IMR-90 (cell line): ENCODE measurements at regions not wholly inside any gene's neighbourhood (a gene's known extent, or its start where the extent isn't known, plus 50 kb on each side); places are given as distances from the start of the nearest gene placed in this dataset.

ENCODE experiments used
- ATAC-seq: fragments of 200-7000 bp; cut with Tn5 transposase; 2 replicates; pipeline ENCODE4 v1.9.1; 2020; ENCODE audit warnings: low read depth, mild to moderate bottlenecking, moderate library complexity
- BruUV-seq: library from RNA; stranded (reverse); fragments of 400-500 nt; replicated peaks from 2 replicates; lab custom pipeline; 2021; lab: Mats Ljungman, UMichigan
- CTCF ChIA-PET: fragments of 300-600 bp; formaldehyde crosslinking; extraction: SDS; loops from one replicate; lab custom pipeline; 2021; ENCODE audit warnings: antibody characterized with exemption; lab: Yijun Ruan, JAX
- POLR2A ChIA-PET: fragments of 300-600 bp; sonication (Branson Sonifier 250); formaldehyde crosslinking; loops from one replicate; lab custom pipeline; 2022; ENCODE audit warnings: antibody characterized with exemption; ENCODE audit not compliant: unreplicated experiment; lab: Charles Lee
- DNase-seq: peaks from one replicate; pipeline ENCODE4 v3.0.0; 2013
- H2AFZ ChIP-seq: replicated peaks from 2 replicates; pipeline ENCODE3; 2013; ENCODE audit warnings: low read length, mild to moderate bottlenecking; ENCODE audit not compliant: poor library complexity
- H2AK5ac ChIP-seq: 2 replicates; pipeline ENCODE4 v1.6.1; 2013; ENCODE audit warnings: low read depth, low read length, inconsistent platforms
- H2AK9ac ChIP-seq: replicated peaks from 2 replicates; pipeline ENCODE3; 2013; ENCODE audit warnings: mild to moderate bottlenecking, low read depth, low read length, moderate library complexity; ENCODE audit not compliant: poor library complexity
- H2BK120ac ChIP-seq: 2 replicates; pipeline ENCODE4 v1.6.1; 2013; ENCODE audit warnings: low read depth, low read length, inconsistent platforms
- H2BK15ac ChIP-seq: 3 replicates; pipeline ENCODE4 v1.6.1; 2013; ENCODE audit warnings: low read depth, low read length, inconsistent platforms
- H2BK20ac ChIP-seq: 2 replicates; pipeline ENCODE4 v1.6.1; 2013; ENCODE audit warnings: low read depth, mild to moderate bottlenecking, inconsistent platforms, low read length, moderate library complexity
- H2BK5ac ChIP-seq: 2 replicates; pipeline ENCODE4 v1.6.1; 2013; ENCODE audit warnings: mild to moderate bottlenecking, low read depth, low read length, inconsistent platforms; ENCODE audit not compliant: poor library complexity, severe bottlenecking
- H3K14ac ChIP-seq: replicated peaks from 2 replicates; pipeline ENCODE4 v1.6.1; 2013; ENCODE audit warnings: low read depth, low read length, inconsistent platforms
- H3K18ac ChIP-seq: 2 replicates; pipeline ENCODE4 v1.6.1; 2013; ENCODE audit warnings: low read depth, low read length, control low read depth
- H3K23ac ChIP-seq: 2 replicates; pipeline ENCODE4 v1.6.1; 2013; ENCODE audit warnings: low read depth, low read length, inconsistent platforms
- H3K27ac ChIP-seq: 2 replicates; pipeline ENCODE4 v1.5.1; 2013; ENCODE audit warnings: mild to moderate bottlenecking, control low read depth, low read length; ENCODE audit not compliant: insufficient read depth
- H3K27me3 ChIP-seq: 2 replicates; pipeline ENCODE4 v1.6.1; 2013; ENCODE audit warnings: low read length; ENCODE audit not compliant: control insufficient read depth, insufficient read depth
- H3K36me3 ChIP-seq: 2 replicates; pipeline ENCODE4 v1.6.1; 2013; ENCODE audit warnings: low read length, mixed read lengths; ENCODE audit not compliant: control insufficient read depth, insufficient read depth
- H3K4ac ChIP-seq: 2 replicates; pipeline ENCODE4 v1.6.1; 2013; ENCODE audit warnings: low read depth, low read length, inconsistent platforms
- H3K4me1 ChIP-seq: 2 replicates; pipeline ENCODE4 v1.6.1; 2013; ENCODE audit warnings: low read length, mixed read lengths; ENCODE audit not compliant: control insufficient read depth, insufficient read depth
- H3K4me2 ChIP-seq: 2 replicates; pipeline ENCODE4 v1.6.1; 2013; ENCODE audit warnings: low read depth, mild to moderate bottlenecking, control low read depth, low read length, moderate library complexity
- H3K4me3 ChIP-seq: 2 replicates; pipeline ENCODE4 v1.5.1; 2013; ENCODE audit warnings: low read depth, mild to moderate bottlenecking, control low read depth, low read length, moderate library complexity; ENCODE audit not compliant: insufficient read depth
- H3K56ac ChIP-seq: 2 replicates; pipeline ENCODE4 v1.6.1; 2013; ENCODE audit warnings: low read length, inconsistent platforms; ENCODE audit not compliant: insufficient read depth; ENCODE audit errors: extremely low read depth
- H3K79me1 ChIP-seq, 2 experiments: 2 replicates each; pipeline ENCODE4 v1.6.1; 2013; ENCODE audit warnings: low read length in 2 of 2, inconsistent platforms in 1 of 2, low read depth in 1 of 2
- H3K9ac ChIP-seq: 2 replicates; pipeline ENCODE4 v1.6.1; 2013; ENCODE audit warnings: low read depth, low read length, control low read depth
- H3K9me1 ChIP-seq: 2 replicates; pipeline ENCODE4 v1.6.1; 2013; ENCODE audit warnings: low read length, inconsistent platforms; ENCODE audit not compliant: insufficient read depth
- H3K9me3 ChIP-seq: 2 replicates; pipeline ENCODE4 v1.6.1; 2013; ENCODE audit warnings: low read length; ENCODE audit not compliant: control insufficient read depth, insufficient read depth
- H4K20me1 ChIP-seq: 2 replicates; pipeline ENCODE4 v1.6.1; 2013; ENCODE audit warnings: low read length, inconsistent platforms; ENCODE audit not compliant: insufficient read depth
- H4K5ac ChIP-seq: 2 replicates; pipeline ENCODE4 v1.6.1; 2013; ENCODE audit warnings: mild to moderate bottlenecking, low read depth, low read length, control low read depth
- H4K8ac ChIP-seq, 2 experiments: 2 replicates each; pipeline ENCODE4 v1.6.1; 2013; ENCODE audit warnings: low read depth in 2 of 2, low read length in 2 of 2, control low read depth in 1 of 2, inconsistent platforms in 1 of 2
- H4K91ac ChIP-seq: 2 replicates; pipeline ENCODE4 v1.6.1; 2013; ENCODE audit warnings: low read depth, low read length, inconsistent platforms; ENCODE audit not compliant: insufficient read depth
- CHD1 ChIP-seq: IDR thresholded peaks from 2 replicates; pipeline ENCODE4 v1.6.1; 2012; ENCODE audit warnings: low read depth, low read length, improper control_type of control experiment
- ELK1 ChIP-seq: fragments of 150-350 bp; IDR thresholded peaks from 2 replicates; pipeline ENCODE4 v1.6.1; 2016; ENCODE audit warnings: low read depth, mild to moderate bottlenecking, low read length, moderate library complexity, borderline replicate concordance
- MAZ ChIP-seq: IDR thresholded peaks from 2 replicates; pipeline ENCODE4 v1.6.1; 2012; ENCODE audit warnings: low read depth, mild to moderate bottlenecking, low read length, improper control_type of control experiment, moderate library complexity, borderline replicate concordance
- POLR2A ChIP-seq: IDR thresholded peaks from 2 replicates; pipeline ENCODE4 v1.6.1; 2012; ENCODE audit warnings: mild to moderate bottlenecking, low read depth, low read length
- RAD21 ChIP-seq: IDR thresholded peaks from 2 replicates; pipeline ENCODE4 v1.6.1; 2012; ENCODE audit warnings: low read length, improper control_type of control experiment
- WGBS, 2 experiments: methylation state at CpG; one replicate each; pipeline versions ENCODE4 v1.1.5 to v1.1.7; 2013; ENCODE audit warnings: missing lambda C conversion rate in 2 of 2; ENCODE audit not compliant: insufficient read length in 1 of 2; ENCODE audit errors: extremely low coverage in 2 of 2; 5-methylcytosine and 5-hydroxymethylcytosine counted together
- dilution Hi-C: fragments of 300-500 bp; cut with HindIII; formaldehyde crosslinking; loops from one replicate; pipeline ENCODE4 v1.14.3; 2018; ENCODE audit warnings: low sequenced_read_pairs; ENCODE audit not compliant: unreplicated experiment
- in situ Hi-C: fragments of 300-500 bp; cut with MboI; formaldehyde crosslinking; loops from 3 replicates; pipeline ENCODE4 v1.14.3; 2019; ENCODE audit warnings: low sequenced_read_pairs, inconsistent platforms, mixed read lengths
- intact Hi-C: fragments of 100-400 bp; cut with micrococcal nuclease; formaldehyde crosslinking; loops from 2 replicates; pipeline ENCODE4 v1.10.0; 2022
- TF ChIP-seq, protein P1 (sequence below): fragments of 150-350 bp; IDR thresholded peaks from 2 replicates; pipeline ENCODE4 v1.6.1; 2017; ENCODE audit warnings: mild to moderate bottlenecking, antibody characterized with exemption, low read length, low read depth

GRCh38 chr5:174166231-174167079 is 120.9 kb downstream of the NSG2 start:
- Histone ChIP-seq H4K91ac (no peak overlapping the region), H2BK5ac (no peak overlapping the region), H4K20me1 (no peaks in the 10 kb centered on the region), H2BK120ac (no peak overlapping the region), H2BK20ac (no peak overlapping the region), H3K4me3 (no peak overlapping the region), H3K4me1 (no peaks in the 10 kb centered on the region), H3K18ac (no peak overlapping the region), H2AK5ac (no peak overlapping the region), H4K5ac (no peak overlapping the region), H3K9me3 (peaks cover 12% of the 10 kb centered on the region; the same call in 1 of the 2 replicates), H2BK15ac (no peak overlapping the region), H3K9me1 (no peaks in the 10 kb centered on the region), H3K36me3 (no peaks in the 10 kb centered on the region), H3K27me3 (no peaks in the 10 kb centered on the region), H2AK9ac (no peak overlapping the region), H3K56ac (no peak overlapping the region), H2AFZ (no peak overlapping the region), H3K9ac (no peak overlapping the region), H3K4ac (no peak overlapping the region), H3K23ac (no peak overlapping the region), H3K27ac (no peak overlapping the region), H3K4me2 (no peak overlapping the region), H3K14ac (no peak overlapping the region), H3K79me1 (no peaks in the 10 kb centered on the region), H4K8ac (no peak overlapping the region)
- dilution Hi-C loops = no loop called here
- ChIA-PET POLR2A (interaction anchor here (0.6 kb wide), 2 partner anchors 9 to 977 kb away, joined by 4 to 5 read pairs; no protein-coding TSS in a partner anchor), CTCF (no interaction called here)
- no peak for ATAC-seq
- BruUV-seq = no TSS peak
- no peak for TF ChIP-seq MAZ
- TF ChIP-seq, protein P1, sequence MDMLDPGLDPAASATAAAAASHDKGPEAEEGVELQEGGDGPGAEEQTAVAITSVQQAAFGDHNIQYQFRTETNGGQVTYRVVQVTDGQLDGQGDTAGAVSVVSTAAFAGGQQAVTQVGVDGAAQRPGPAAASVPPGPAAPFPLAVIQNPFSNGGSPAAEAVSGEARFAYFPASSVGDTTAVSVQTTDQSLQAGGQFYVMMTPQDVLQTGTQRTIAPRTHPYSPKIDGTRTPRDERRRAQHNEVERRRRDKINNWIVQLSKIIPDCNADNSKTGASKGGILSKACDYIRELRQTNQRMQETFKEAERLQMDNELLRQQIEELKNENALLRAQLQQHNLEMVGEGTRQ = no peak
- no peak for TF ChIP-seq CHD1
- TF ChIP-seq RAD21 = no peak
- no peak for TF ChIP-seq ELK1
- TF ChIP-seq POLR2A = no peak
- WGBS, 2 experiments = 39% methylated on average over 5 of the region's 10 CpGs; no CpG with 5 or more reads in 1 of the 2 experiments
- intact Hi-C loops = no loop called here
- DNase-seq = no peak
- in situ Hi-C loops = no loop called here
